IMR-90 (cell line): ENCODE measurements at regions not wholly inside any gene's neighbourhood (a gene's known extent, or its start where the extent isn't known, plus 50 kb on each side); places are given as distances from the start of the nearest gene placed in this dataset.

ENCODE experiments used
- ATAC-seq: fragments of 200-7000 bp; cut with Tn5 transposase; 2 replicates; pipeline ENCODE4 v1.9.1; 2020; ENCODE audit warnings: low read depth, mild to moderate bottlenecking, moderate library complexity
- BruUV-seq: library from RNA; stranded (reverse); fragments of 400-500 nt; replicated peaks from 2 replicates; lab custom pipeline; 2021; lab: Mats Ljungman, UMichigan
- CTCF ChIA-PET: fragments of 300-600 bp; formaldehyde crosslinking; extraction: SDS; loops from one replicate; lab custom pipeline; 2021; ENCODE audit warnings: antibody characterized with exemption; lab: Yijun Ruan, JAX
- POLR2A ChIA-PET: fragments of 300-600 bp; sonication (Branson Sonifier 250); formaldehyde crosslinking; loops from one replicate; lab custom pipeline; 2022; ENCODE audit warnings: antibody characterized with exemption; ENCODE audit not compliant: unreplicated experiment; lab: Charles Lee
- DNase-seq: peaks from one replicate; pipeline ENCODE4 v3.0.0; 2013
- H2AFZ ChIP-seq: replicated peaks from 2 replicates; pipeline ENCODE3; 2013; ENCODE audit warnings: low read length, mild to moderate bottlenecking; ENCODE audit not compliant: poor library complexity
- H2AK5ac ChIP-seq: 2 replicates; pipeline ENCODE4 v1.6.1; 2013; ENCODE audit warnings: low read depth, low read length, inconsistent platforms
- H2AK9ac ChIP-seq: replicated peaks from 2 replicates; pipeline ENCODE3; 2013; ENCODE audit warnings: mild to moderate bottlenecking, low read depth, low read length, moderate library complexity; ENCODE audit not compliant: poor library complexity
- H2BK120ac ChIP-seq: 2 replicates; pipeline ENCODE4 v1.6.1; 2013; ENCODE audit warnings: low read depth, low read length, inconsistent platforms
- H2BK15ac ChIP-seq: 3 replicates; pipeline ENCODE4 v1.6.1; 2013; ENCODE audit warnings: low read depth, low read length, inconsistent platforms
- H2BK20ac ChIP-seq: 2 replicates; pipeline ENCODE4 v1.6.1; 2013; ENCODE audit warnings: low read depth, mild to moderate bottlenecking, inconsistent platforms, low read length, moderate library complexity
- H2BK5ac ChIP-seq: 2 replicates; pipeline ENCODE4 v1.6.1; 2013; ENCODE audit warnings: mild to moderate bottlenecking, low read depth, low read length, inconsistent platforms; ENCODE audit not compliant: poor library complexity, severe bottlenecking
- H3K14ac ChIP-seq: replicated peaks from 2 replicates; pipeline ENCODE4 v1.6.1; 2013; ENCODE audit warnings: low read depth, low read length, inconsistent platforms
- H3K18ac ChIP-seq: 2 replicates; pipeline ENCODE4 v1.6.1; 2013; ENCODE audit warnings: low read depth, low read length, control low read depth
- H3K23ac ChIP-seq: 2 replicates; pipeline ENCODE4 v1.6.1; 2013; ENCODE audit warnings: low read depth, low read length, inconsistent platforms
- H3K27ac ChIP-seq: 2 replicates; pipeline ENCODE4 v1.5.1; 2013; ENCODE audit warnings: mild to moderate bottlenecking, control low read depth, low read length; ENCODE audit not compliant: insufficient read depth
- H3K27me3 ChIP-seq: 2 replicates; pipeline ENCODE4 v1.6.1; 2013; ENCODE audit warnings: low read length; ENCODE audit not compliant: control insufficient read depth, insufficient read depth
- H3K36me3 ChIP-seq: 2 replicates; pipeline ENCODE4 v1.6.1; 2013; ENCODE audit warnings: low read length, mixed read lengths; ENCODE audit not compliant: control insufficient read depth, insufficient read depth
- H3K4ac ChIP-seq: 2 replicates; pipeline ENCODE4 v1.6.1; 2013; ENCODE audit warnings: low read depth, low read length, inconsistent platforms
- H3K4me1 ChIP-seq: 2 replicates; pipeline ENCODE4 v1.6.1; 2013; ENCODE audit warnings: low read length, mixed read lengths; ENCODE audit not compliant: control insufficient read depth, insufficient read depth
- H3K4me2 ChIP-seq: 2 replicates; pipeline ENCODE4 v1.6.1; 2013; ENCODE audit warnings: low read depth, mild to moderate bottlenecking, control low read depth, low read length, moderate library complexity
- H3K4me3 ChIP-seq: 2 replicates; pipeline ENCODE4 v1.5.1; 2013; ENCODE audit warnings: low read depth, mild to moderate bottlenecking, control low read depth, low read length, moderate library complexity; ENCODE audit not compliant: insufficient read depth
- H3K56ac ChIP-seq: 2 replicates; pipeline ENCODE4 v1.6.1; 2013; ENCODE audit warnings: low read length, inconsistent platforms; ENCODE audit not compliant: insufficient read depth; ENCODE audit errors: extremely low read depth
- H3K79me1 ChIP-seq, 2 experiments: 2 replicates each; pipeline ENCODE4 v1.6.1; 2013; ENCODE audit warnings: low read length in 2 of 2, inconsistent platforms in 1 of 2, low read depth in 1 of 2
- H3K9ac ChIP-seq: 2 replicates; pipeline ENCODE4 v1.6.1; 2013; ENCODE audit warnings: low read depth, low read length, control low read depth
- H3K9me1 ChIP-seq: 2 replicates; pipeline ENCODE4 v1.6.1; 2013; ENCODE audit warnings: low read length, inconsistent platforms; ENCODE audit not compliant: insufficient read depth
- H3K9me3 ChIP-seq: 2 replicates; pipeline ENCODE4 v1.6.1; 2013; ENCODE audit warnings: low read length; ENCODE audit not compliant: control insufficient read depth, insufficient read depth
- H4K20me1 ChIP-seq: 2 replicates; pipeline ENCODE4 v1.6.1; 2013; ENCODE audit warnings: low read length, inconsistent platforms; ENCODE audit not compliant: insufficient read depth
- H4K5ac ChIP-seq: 2 replicates; pipeline ENCODE4 v1.6.1; 2013; ENCODE audit warnings: mild to moderate bottlenecking, low read depth, low read length, control low read depth
- H4K8ac ChIP-seq, 2 experiments: 2 replicates each; pipeline ENCODE4 v1.6.1; 2013; ENCODE audit warnings: low read depth in 2 of 2, low read length in 2 of 2, control low read depth in 1 of 2, inconsistent platforms in 1 of 2
- H4K91ac ChIP-seq: 2 replicates; pipeline ENCODE4 v1.6.1; 2013; ENCODE audit warnings: low read depth, low read length, inconsistent platforms; ENCODE audit not compliant: insufficient read depth
- BHLHE40 ChIP-seq: fragments of 150-350 bp; IDR thresholded peaks from 2 replicates; pipeline ENCODE4 v1.6.1; 2016; ENCODE audit warnings: mild to moderate bottlenecking, low read depth, low read length
- CEBPB ChIP-seq: IDR thresholded peaks from 2 replicates; pipeline ENCODE4 v1.6.1; 2012; ENCODE audit warnings: low read depth, low read length, improper control_type of control experiment
- CHD1 ChIP-seq: IDR thresholded peaks from 2 replicates; pipeline ENCODE4 v1.6.1; 2012; ENCODE audit warnings: low read depth, low read length, improper control_type of control experiment
- FOS ChIP-seq: fragments of 150-350 bp; IDR thresholded peaks from 2 replicates; pipeline ENCODE4 v1.6.1; 2016; ENCODE audit warnings: low read depth, low read length
- MAFK ChIP-seq: IDR thresholded peaks from 2 replicates; pipeline ENCODE4 v1.6.1; 2012; ENCODE audit warnings: low read depth, low read length, improper control_type of control experiment
- MAZ ChIP-seq: IDR thresholded peaks from 2 replicates; pipeline ENCODE4 v1.6.1; 2012; ENCODE audit warnings: low read depth, mild to moderate bottlenecking, low read length, improper control_type of control experiment, moderate library complexity, borderline replicate concordance
- MXI1 ChIP-seq: IDR thresholded peaks from 2 replicates; pipeline ENCODE4 v1.6.1; 2012; ENCODE audit warnings: low read depth, mild to moderate bottlenecking, low read length, moderate library complexity, borderline replicate concordance
- NFE2L2 ChIP-seq: fragments of 150-350 bp; IDR thresholded peaks from 2 replicates; pipeline ENCODE4 v1.6.1; 2016; ENCODE audit warnings: low read depth, mild to moderate bottlenecking, low read length
- POLR2A ChIP-seq: IDR thresholded peaks from 2 replicates; pipeline ENCODE4 v1.6.1; 2012; ENCODE audit warnings: mild to moderate bottlenecking, low read depth, low read length
- RAD21 ChIP-seq: IDR thresholded peaks from 2 replicates; pipeline ENCODE4 v1.6.1; 2012; ENCODE audit warnings: low read length, improper control_type of control experiment
- RCOR1 ChIP-seq: IDR thresholded peaks from 2 replicates; pipeline ENCODE4 v1.6.1; 2012; ENCODE audit warnings: mild to moderate bottlenecking, low read length, improper control_type of control experiment; ENCODE audit not compliant: insufficient replicate concordance
- RFX5 ChIP-seq: IDR thresholded peaks from 2 replicates; pipeline ENCODE4 v1.8.0; 2012; ENCODE audit warnings: low read depth, mild to moderate bottlenecking, low read length, moderate library complexity
- WGBS, 2 experiments: methylation state at CpG; one replicate each; pipeline versions ENCODE4 v1.1.5 to v1.1.7; 2013; ENCODE audit warnings: missing lambda C conversion rate in 2 of 2; ENCODE audit not compliant: insufficient read length in 1 of 2; ENCODE audit errors: extremely low coverage in 2 of 2; 5-methylcytosine and 5-hydroxymethylcytosine counted together
- dilution Hi-C: fragments of 300-500 bp; cut with HindIII; formaldehyde crosslinking; loops from one replicate; pipeline ENCODE4 v1.14.3; 2018; ENCODE audit warnings: low sequenced_read_pairs; ENCODE audit not compliant: unreplicated experiment
- in situ Hi-C: fragments of 300-500 bp; cut with MboI; formaldehyde crosslinking; loops from 3 replicates; pipeline ENCODE4 v1.14.3; 2019; ENCODE audit warnings: low sequenced_read_pairs, inconsistent platforms, mixed read lengths
- intact Hi-C: fragments of 100-400 bp; cut with micrococcal nuclease; formaldehyde crosslinking; loops from 2 replicates; pipeline ENCODE4 v1.10.0; 2022
- TF ChIP-seq, protein P1 (sequence below): fragments of 150-350 bp; IDR thresholded peaks from 2 replicates; pipeline ENCODE4 v1.6.1; 2016; ENCODE audit warnings: low read depth, mild to moderate bottlenecking, low read length, moderate library complexity, borderline replicate concordance

DNA sequence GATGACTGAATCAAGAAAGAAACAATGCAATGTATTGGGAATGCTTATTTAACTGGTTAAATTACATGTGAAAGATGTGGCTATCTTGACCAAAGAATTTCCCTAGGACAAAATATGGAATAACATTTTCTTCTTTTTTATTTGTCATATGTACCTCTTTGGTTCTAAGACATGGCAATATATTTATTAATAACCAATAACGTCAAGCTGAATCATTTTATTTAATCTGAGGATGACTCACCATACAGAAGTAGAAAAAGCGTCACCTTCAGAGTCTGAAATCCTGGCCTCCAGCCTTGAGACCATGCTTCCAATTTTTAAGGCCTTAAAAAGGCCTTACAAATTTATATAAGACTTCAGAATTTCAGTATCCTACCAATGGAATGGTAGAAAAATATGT, 1464.9 kb downstream of the SUCLG1 start:
- POLR2A ChIA-PET: interaction anchor here (0.6 kb wide), 1 partner anchor 14 kb away, joined by 3 read pairs; no protein-coding TSS in a partner anchor
- no TSS peak for BruUV-seq

More for the DNA sequence above, 1464.9 kb downstream of the SUCLG1 start:
- no peak for DNase-seq
- Histone ChIP-seq H3K27me3 (no peaks in the 10 kb centered on the region), H4K8ac (no peak overlapping the region), H4K5ac (no peak overlapping the region), H2BK5ac (no peak overlapping the region), H3K4ac (no peak overlapping the region), H3K4me3 (no peak overlapping the region), H3K23ac (no peak overlapping the region), H3K9me1 (no peaks in the 10 kb centered on the region), H4K91ac (no peak overlapping the region), H2BK15ac (no peak overlapping the region), H3K14ac (no peak overlapping the region), H3K4me1 (no peaks in the 10 kb centered on the region), H3K9me3 (no peaks in the 10 kb centered on the region), H4K20me1 (no peaks in the 10 kb centered on the region), H3K18ac (no peak overlapping the region), H3K4me2 (no peak overlapping the region), H3K79me1 (no peaks in the 10 kb centered on the region), H2AFZ (no peak overlapping the region), H3K56ac (no peak overlapping the region), H2BK20ac (no peak overlapping the region), H2BK120ac (no peak overlapping the region), H2AK5ac (no peak overlapping the region), H3K36me3 (no peaks in the 10 kb centered on the region), H3K9ac (no peak overlapping the region), H2AK9ac (no peak overlapping the region), H3K27ac (no peak overlapping the region)
- no CpG with 5 or more reads among the region's 2 CpGs for WGBS, 2 experiments
- no peak for ATAC-seq
- in situ Hi-C loops: no loop called here
- CTCF ChIA-PET: no interaction called here
- intact Hi-C loops: no loop called here
- dilution Hi-C loops: no loop called here
- TF ChIP-seq CEBPB: no peak
- no peak for TF ChIP-seq MAFK
- TF ChIP-seq BHLHE40: no peak
- no peak for TF ChIP-seq NFE2L2
- no peak for TF ChIP-seq FOS
- TF ChIP-seq MAZ: no peak
- no peak for TF ChIP-seq RAD21
- TF ChIP-seq, protein P1, sequence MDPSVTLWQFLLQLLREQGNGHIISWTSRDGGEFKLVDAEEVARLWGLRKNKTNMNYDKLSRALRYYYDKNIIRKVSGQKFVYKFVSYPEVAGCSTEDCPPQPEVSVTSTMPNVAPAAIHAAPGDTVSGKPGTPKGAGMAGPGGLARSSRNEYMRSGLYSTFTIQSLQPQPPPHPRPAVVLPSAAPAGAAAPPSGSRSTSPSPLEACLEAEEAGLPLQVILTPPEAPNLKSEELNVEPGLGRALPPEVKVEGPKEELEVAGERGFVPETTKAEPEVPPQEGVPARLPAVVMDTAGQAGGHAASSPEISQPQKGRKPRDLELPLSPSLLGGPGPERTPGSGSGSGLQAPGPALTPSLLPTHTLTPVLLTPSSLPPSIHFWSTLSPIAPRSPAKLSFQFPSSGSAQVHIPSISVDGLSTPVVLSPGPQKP: no peak
- no peak for TF ChIP-seq RFX5
- no peak for TF ChIP-seq CHD1
- TF ChIP-seq RCOR1: no peak
- TF ChIP-seq MXI1: no peak
- TF ChIP-seq POLR2A: no peak
